K562 (cell line): ENCODE measurements at regions not wholly inside any gene's neighbourhood (a gene's known extent, or its start where the extent isn't known, plus 50 kb on each side); places are given as distances from the start of the nearest gene placed in this dataset.

ENCODE experiments used
- CHD2 ChIP-seq: IDR thresholded peaks from 2 replicates; pipeline ENCODE4 v1.6.1; 2011; ENCODE audit warnings: low read depth, low read length
- CTCF ChIP-seq, 3 experiments: IDR thresholded peaks in 2 of 3; conservative IDR thresholded peaks in 1 of 3; 2 replicates each; pipeline ENCODE4 v1.5.1; 2011 to 2012; ENCODE audit warnings: low read length in 3 of 3, mild to moderate bottlenecking in 3 of 3, control low read depth in 2 of 3, improper control_type of control experiment in 1 of 3, inconsistent platforms in 1 of 3, low read depth in 1 of 3, mixed read lengths in 1 of 3, moderate library complexity in 1 of 3; ENCODE audit not compliant: insufficient read depth in 2 of 3
- KAT7 ChIP-seq: sonication (generic); formaldehyde crosslinking; IDR thresholded peaks from 2 replicates; pipeline ENCODE4 v1.8.0; 2022; ENCODE audit warnings: missing genetic modification reagents, mild to moderate bottlenecking, borderline replicate concordance
- ZNF436 ChIP-seq: fragments of 250-450, 450-650 bp; sonication (Bioruptor Pico); formaldehyde crosslinking; IDR thresholded peaks from 2 replicates; pipeline ENCODE4 v1.7.0; 2020; ENCODE audit warnings: mild to moderate bottlenecking

DNA sequence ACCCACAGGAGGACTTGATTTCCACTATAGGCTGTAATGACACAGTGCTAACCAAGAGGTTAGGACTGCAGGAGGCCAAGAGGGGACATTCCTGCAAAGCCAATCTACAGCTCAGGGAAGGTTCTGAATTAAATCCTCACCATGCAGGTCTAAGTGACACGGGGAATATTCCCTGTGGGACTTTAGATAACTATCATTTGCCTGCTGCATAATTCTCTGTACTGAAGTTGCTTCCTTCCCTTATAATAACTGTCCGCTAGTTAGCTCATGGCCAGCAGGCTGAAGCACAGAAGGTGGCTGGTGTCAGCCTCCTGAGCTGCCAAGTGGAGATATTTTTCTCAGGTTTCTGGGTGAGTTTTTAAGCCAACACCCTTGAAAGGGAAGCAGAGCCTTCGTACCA is 74.6 kb upstream of the SOX9 start:
- TF ChIP-seq ZNF436 (CRISPR knock-in tag) (no peak), CHD2 (no peak), KAT7 (CRISPR knock-in tag) (no peak), CTCF (IDR thresholded peaks at IDR 0.05 in 2 of 3, conservative IDR thresholded peaks at IDR 0.05 in 1 of 3; ENCODE audit: insufficient read depth in 2 of 3, low read depth in 1 of 3, low read length in 3 of 3) (no peak)
